ENCODE measurements at regions not wholly inside any gene's neighbourhood (a gene's known extent, or its start where the extent isn't known, plus 50 kb on each side); places are given as distances from the start of the nearest gene placed in this dataset.

- Histone ChIP-seq H3K4me1 (ENCODE audit: control insufficient read depth, insufficient read depth, low read length) (no peaks in the 10 kb centered on the region), H3K36me3 (ENCODE audit: control insufficient read depth, insufficient read depth, low read length) (no peaks in the 10 kb centered on the region), H3K4me3 (ENCODE audit: low read depth in 2 of 2, low read length in 2 of 2) (no peak overlapping the region), H3K27me3 (ENCODE audit: control insufficient read depth, insufficient read depth, low read length) (no peaks in the 10 kb centered on the region), H3K9me3 (ENCODE audit: control insufficient read depth, insufficient read depth, low read depth, low read length) (no peaks in the 10 kb centered on the region), H3K27ac (ENCODE audit: low read length) (no peak overlapping the region)
- CTCF ChIA-PET: no interaction called here
- in situ Hi-C loops (cut with HindIII; ENCODE audit: low pct_unique_long_range_greater_than_20kb, low sequenced_read_pairs) (no loop called here), intact Hi-C loops (cut with micrococcal nuclease; ENCODE audit: unreplicated experiment) (no loop called here)
- BruUV-seq (replicated peaks): no TSS peak
- POLR2A ChIA-PET: no interaction called here
- TF ChIP-seq POLR2AphosphoS5 (IDR thresholded peaks at IDR 0.05; ENCODE audit: low read depth, low read length) (no peak), SIN3A (IDR thresholded peaks at IDR 0.05; ENCODE audit: borderline replicate concordance, insufficient read depth, low read depth, low read length) (no peak), REST (IDR thresholded peaks at IDR 0.05; ENCODE audit: insufficient read depth in 1 of 2, low read depth in 2 of 2, low read length in 1 of 2) (no peak), TCF7L2 (IDR thresholded peaks at IDR 0.05; ENCODE audit: low read depth, low read length) (no peak), CTCF (IDR thresholded peaks at IDR 0.05) (no peak)
- ATAC-seq (no peak), DNase-seq (ENCODE audit: low read depth, low spot score) (no peak)
Observed at GRCh38 chr13:86324191-86324590, 525.0 kb upstream of the SLITRK6 start.

GRCh38 chr13:86355301-86355700, 556.1 kb upstream of the SLITRK6 start:
- ATAC-seq (no peak), DNase-seq (ENCODE audit: low read depth, low spot score) (no peak)
- intact Hi-C loops (cut with micrococcal nuclease; ENCODE audit: unreplicated experiment): no loop called here
- ChIA-PET POLR2A (no interaction called here), CTCF (no interaction called here)
- Histone ChIP-seq H3K36me3 (ENCODE audit: control insufficient read depth, insufficient read depth, low read length) (no peaks in the 10 kb centered on the region), H3K9me3 (ENCODE audit: control insufficient read depth, insufficient read depth, low read depth, low read length) (no peaks in the 10 kb centered on the region), H3K4me3 (ENCODE audit: low read depth in 2 of 2, low read length in 2 of 2) (no peak overlapping the region), H3K27ac (ENCODE audit: low read length) (no peak overlapping the region), H3K27me3 (ENCODE audit: control insufficient read depth, insufficient read depth, low read length) (no peaks in the 10 kb centered on the region), H3K4me1 (ENCODE audit: control insufficient read depth, insufficient read depth, low read length) (no peaks in the 10 kb centered on the region)
- BruUV-seq (replicated peaks): no TSS peak
- in situ Hi-C loops (cut with HindIII; ENCODE audit: low pct_unique_long_range_greater_than_20kb, low sequenced_read_pairs): no loop called here
- TF ChIP-seq REST (IDR thresholded peaks at IDR 0.05; ENCODE audit: insufficient read depth in 1 of 2, low read depth in 2 of 2, low read length in 1 of 2) (no peak), CTCF (IDR thresholded peaks at IDR 0.05) (no peak), POLR2AphosphoS5 (IDR thresholded peaks at IDR 0.05; ENCODE audit: low read depth, low read length) (no peak), TCF7L2 (IDR thresholded peaks at IDR 0.05; ENCODE audit: low read depth, low read length) (no peak)
